Breast epithelium (tissue), 3 donors: ENCODE measurements at regions not wholly inside any gene's neighbourhood (a gene's known extent, or its start where the extent isn't known, plus 50 kb on each side); places are given as distances from the start of the nearest gene placed in this dataset.

Experiments used
- POLR2A ChIP-seq: fragments of 450-650 bp; IDR thresholded peaks from one replicate; pipeline ENCODE4 v1.6.1; 2016; ENCODE audit warnings: antibody characterized with exemption, mild to moderate bottlenecking, moderate library complexity
- POLR2AphosphoS5 ChIP-seq, 3 donors: sonication (generic); formaldehyde crosslinking; IDR thresholded peaks; one replicate each; pipeline ENCODE4 v1.6.1; 2017; ENCODE audit warnings: antibody characterized with exemption in 3 of 3
- TF ChIP-seq, protein P1 (sequence below), 3 donors: fragments of 450-650 bp; IDR thresholded peaks; one replicate each; pipeline ENCODE4 v1.5.1; 2016 to 2017; ENCODE audit warnings: antibody characterized with exemption in 3 of 3, mild to moderate bottlenecking in 3 of 3, moderate library complexity in 3 of 3

DNA sequence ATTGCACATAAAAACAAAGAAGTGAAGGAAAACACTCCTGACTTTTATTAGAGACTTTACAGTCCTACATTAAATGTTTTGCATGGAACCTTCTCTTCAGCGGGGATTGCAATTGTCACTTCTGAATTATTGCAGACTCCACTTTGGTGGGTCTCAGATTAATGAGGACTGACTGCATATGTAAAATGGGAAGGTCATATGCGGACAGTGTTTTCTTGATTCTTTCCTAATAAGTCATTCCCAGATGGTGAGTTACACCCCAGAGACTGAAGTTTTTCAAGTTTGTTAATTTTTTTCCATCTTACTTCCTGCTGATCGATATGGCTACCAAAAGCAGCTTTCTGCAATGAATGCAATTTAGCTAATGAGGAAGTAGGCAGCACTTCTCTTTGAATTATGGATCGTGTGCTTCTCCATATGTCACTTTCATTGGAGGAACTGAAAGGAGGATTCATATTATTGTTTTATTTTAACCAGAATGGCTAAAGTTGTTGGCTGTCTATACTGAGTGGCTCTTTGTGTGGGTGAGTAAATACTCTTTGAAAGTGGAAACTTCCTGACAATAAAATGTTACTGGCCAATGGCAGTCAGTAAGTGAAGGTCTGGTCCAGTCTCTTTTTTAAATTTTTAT, 119.3 kb upstream of the CLNK start:
- TF ChIP-seq POLR2A (no peak), POLR2AphosphoS5 (IDR thresholded peaks at IDR 0.05) (no peak)
- TF ChIP-seq, protein P1, sequence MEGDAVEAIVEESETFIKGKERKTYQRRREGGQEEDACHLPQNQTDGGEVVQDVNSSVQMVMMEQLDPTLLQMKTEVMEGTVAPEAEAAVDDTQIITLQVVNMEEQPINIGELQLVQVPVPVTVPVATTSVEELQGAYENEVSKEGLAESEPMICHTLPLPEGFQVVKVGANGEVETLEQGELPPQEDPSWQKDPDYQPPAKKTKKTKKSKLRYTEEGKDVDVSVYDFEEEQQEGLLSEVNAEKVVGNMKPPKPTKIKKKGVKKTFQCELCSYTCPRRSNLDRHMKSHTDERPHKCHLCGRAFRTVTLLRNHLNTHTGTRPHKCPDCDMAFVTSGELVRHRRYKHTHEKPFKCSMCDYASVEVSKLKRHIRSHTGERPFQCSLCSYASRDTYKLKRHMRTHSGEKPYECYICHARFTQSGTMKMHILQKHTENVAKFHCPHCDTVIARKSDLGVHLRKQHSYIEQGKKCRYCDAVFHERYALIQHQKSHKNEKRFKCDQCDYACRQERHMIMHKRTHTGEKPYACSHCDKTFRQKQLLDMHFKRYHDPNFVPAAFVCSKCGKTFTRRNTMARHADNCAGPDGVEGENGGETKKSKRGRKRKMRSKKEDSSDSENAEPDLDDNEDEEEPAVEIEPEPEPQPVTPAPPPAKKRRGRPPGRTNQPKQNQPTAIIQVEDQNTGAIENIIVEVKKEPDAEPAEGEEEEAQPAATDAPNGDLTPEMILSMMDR (IDR thresholded peaks at IDR 0.05), result no peak
